K562 (cell line): ENCODE measurements at regions not wholly inside any gene's neighbourhood (a gene's known extent, or its start where the extent isn't known, plus 50 kb on each side); places are given as distances from the start of the nearest gene placed in this dataset.

ENCODE experiments used
- ATAC-seq: fragments of 200-7000 bp; cut with Tn5 transposase; 3 replicates; pipeline ENCODE4 v1.9.1; 2020; ENCODE audit warnings: moderate library complexity
- BruUV-seq: library from RNA; stranded (reverse); fragments of 400-500 nt; replicated peaks from 2 replicates; lab custom pipeline; 2021; lab: Mats Ljungman, UMichigan
- CTCF ChIA-PET: fragments of 300-600 bp; formaldehyde crosslinking; extraction: SDS; loops from one replicate; lab custom pipeline; 2021; ENCODE audit warnings: low intra/inter-chr PET ratio; lab: Yijun Ruan, JAX
- POLR2A ChIA-PET: fragments of 300-600, 350-650 bp; sonication (Branson Sonifier 250); formaldehyde crosslinking; extraction: SDS; loops from one replicate; lab custom pipeline; 2021; ENCODE audit warnings: antibody characterized with exemption, inconsistent platforms; lab: Yijun Ruan, JAX
- DNase-seq, 4 experiments: peaks; one replicate each; pipeline versions ENCODE4 v3.0.0 to v3.0.0-alpha.2; 2011 to 2018; ENCODE audit warnings: low spot score in 3 of 4, mixed read lengths in 3 of 4; ENCODE audit errors: extremely low read depth in 1 of 4
- FAIRE-seq: peaks from 2 replicates; lab custom pipeline; 2011; peaks lifted over from hg19 to GRCh38; lab: Jason Lieb, UNC
- H2AFZ ChIP-seq: 2 replicates; pipeline ENCODE4 v1.6.0; 2011; ENCODE audit warnings: low read depth, low read length, control low read depth, inconsistent platforms
- H3K27ac ChIP-seq: fragments of 200-600 bp; 3 replicates; pipeline ENCODE4 v1.8.0; 2011; ENCODE audit warnings: low read depth, mild to moderate bottlenecking, control low read depth, inconsistent platforms, low read length, moderate library complexity, mixed read lengths; ENCODE audit errors: extremely low read depth
- H3K27me3 ChIP-seq, 2 experiments: fragments of 300-600 bp in 1 of 2; 2 replicates in 1 of 2; 3 replicates in 1 of 2; pipeline versions ENCODE4 v1.6.0 to v1.8.0; 2011; ENCODE audit warnings: inconsistent platforms in 2 of 2, low read length in 2 of 2, mild to moderate bottlenecking in 1 of 2, mixed read lengths in 1 of 2, moderate library complexity in 1 of 2; ENCODE audit not compliant: control insufficient read depth in 2 of 2, insufficient read depth in 2 of 2
- H3K36me3 ChIP-seq: fragments of 300-600 bp; 3 replicates; pipeline ENCODE4 v1.8.0; 2011; ENCODE audit warnings: mild to moderate bottlenecking, low read length, inconsistent platforms; ENCODE audit not compliant: control insufficient read depth, insufficient read depth
- H3K4me1 ChIP-seq, 2 experiments: fragments of 200-600 bp in 1 of 2; replicated peaks in 1 of 2; 2 replicates in 1 of 2; 3 replicates in 1 of 2; pipeline versions ENCODE4 v1.5.1 to v1.8.0; 2011; ENCODE audit warnings: inconsistent platforms in 2 of 2, low read length in 2 of 2, mild to moderate bottlenecking in 1 of 2, mixed read lengths in 1 of 2, moderate library complexity in 1 of 2; ENCODE audit not compliant: control insufficient read depth in 2 of 2, insufficient read depth in 2 of 2
- H3K4me2 ChIP-seq: 2 replicates; pipeline ENCODE4 v1.6.1; 2011; ENCODE audit warnings: low read length, control low read depth, inconsistent platforms, mixed read lengths; ENCODE audit not compliant: insufficient read depth
- H3K4me3 ChIP-seq: fragments of 200-600 bp; sonication (generic), shearing (Covaris generic); 2 replicates; pipeline ENCODE4 v1.5.1; 2016; ENCODE audit warnings: control low read depth, inconsistent platforms
- H3K79me2 ChIP-seq: fragments of 200-600 bp; 3 replicates; pipeline ENCODE4 v1.8.0; 2011; ENCODE audit warnings: low read length, inconsistent platforms; ENCODE audit not compliant: control insufficient read depth, insufficient read depth
- H3K9ac ChIP-seq, 2 experiments: 2 replicates each; pipeline versions ENCODE4 v1.6.0 to v1.6.1; 2011; ENCODE audit warnings: low read depth in 2 of 2, low read length in 2 of 2, control low read depth in 1 of 2, inconsistent platforms in 1 of 2, mild to moderate bottlenecking in 1 of 2, mixed read lengths in 1 of 2; ENCODE audit not compliant: insufficient read depth in 1 of 2
- H3K9me1 ChIP-seq: one replicate; pipeline ENCODE4 v1.6.0; 2011; ENCODE audit warnings: inconsistent platforms, mild to moderate bottlenecking, low read length, moderate library complexity; ENCODE audit not compliant: control insufficient read depth, insufficient read depth
- H3K9me3 ChIP-seq: replicated peaks from 2 replicates; pipeline ENCODE4 v1.5.1; 2011; ENCODE audit warnings: low read depth, low read length, inconsistent platforms; ENCODE audit not compliant: control insufficient read depth, insufficient read depth
- H4K20me1 ChIP-seq: replicated peaks from 2 replicates; pipeline ENCODE4 v1.6.1; 2011; ENCODE audit warnings: low read length, inconsistent platforms, mixed read lengths; ENCODE audit not compliant: control insufficient read depth, insufficient read depth
- BRD4 ChIP-seq: fragments of 200-600 bp; sonication (generic); IDR thresholded peaks from 2 replicates; pipeline ENCODE4 v1.6.1; 2017; ENCODE audit warnings: inconsistent platforms
- DNMT1 ChIP-seq: fragments of 450-650 bp; IDR thresholded peaks from 2 replicates; pipeline ENCODE4 v1.6.1; 2016; ENCODE audit warnings: antibody characterized with exemption, mild to moderate bottlenecking
- MGA ChIP-seq: fragments of 450-650 bp; IDR thresholded peaks from 2 replicates; pipeline ENCODE4 v1.6.1; 2016; ENCODE audit warnings: mild to moderate bottlenecking, moderate library complexity
- PML ChIP-seq: IDR thresholded peaks from 2 replicates; pipeline ENCODE4 v1.6.1; 2012; ENCODE audit warnings: low read length, inconsistent platforms
- ZBTB8A ChIP-seq: fragments of 450-650 bp; IDR thresholded peaks from 2 replicates; pipeline ENCODE4 v1.6.1; 2018; ENCODE audit warnings: mild to moderate bottlenecking, moderate library complexity; ENCODE audit not compliant: partially characterized antibody
- WGBS: fragments of 100-300 bp; shearing (Covaris generic); methylation state at CpG from one replicate; pipeline ENCODE4 v1.1.6; 2016; ENCODE audit warnings: low coverage, mixed read lengths; ENCODE audit not compliant: insufficient coverage; ENCODE audit errors: missing lambda C conversion rate; 5-methylcytosine and 5-hydroxymethylcytosine counted together
- in situ Hi-C: fragments of 300-500 bp; cut with MboI; formaldehyde crosslinking; loops from 4 replicates; pipeline ENCODE4 v1.15.0; 2018; ENCODE audit warnings: inconsistent platforms, mixed read lengths
- intact Hi-C: fragments of 100-400 bp; cut with micrococcal nuclease; formaldehyde crosslinking; loops from 2 replicates; pipeline ENCODE4 v1.14.2; 2022

GRCh38 chr1:24258735-24259424 lies 60.3 kb upstream of the GRHL3 start:
- Histone ChIP-seq H3K9me3 (no peaks in the 10 kb centered on the region), H3K9me1 (no peaks in the 10 kb centered on the region), H3K36me3 (no peaks in the 10 kb centered on the region), H3K9ac (no peak overlapping the region), H3K4me2 (no peak overlapping the region), H3K27me3 (peaks cover 14 to 42% of the 10 kb centered on the region in 2 experiments)
- CTCF ChIA-PET: no interaction called here
- intact Hi-C loops: no loop called here
- TF ChIP-seq ZBTB8A (no peak), PML (no peak), DNMT1 (no peak), BRD4 (no peak), MGA (no peak)
- TF ChIP-seq, all 486 proteins: peak for 0
- ATAC-seq (no peak), DNase-seq (no peak), FAIRE-seq (no peak)
- Histone ChIP-seq H3K4me3 (no peak overlapping the region), H4K20me1 (no peaks in the 10 kb centered on the region), H2AFZ (no peak overlapping the region), H3K79me2 (no peaks in the 10 kb centered on the region), H3K4me1 (no peaks in the 10 kb centered on the region; a peak in 1 of 5 replicates), H3K27ac (no peak overlapping the region)
- POLR2A ChIA-PET: interaction anchor here (0.5 to 1.1 kb wide), 3 partner anchors 26 to 263 kb away, joined by 3 to 4 read pairs (median 3); no protein-coding TSS in a partner anchor
- in situ Hi-C loops: no loop called here
- WGBS: 17% methylated on average over 16 of the region's 16 CpGs
- BruUV-seq: no TSS peak
